DMS153 treated with DMSO at 0.1 percent for 48 hours (cell line): ENCODE measurements at regions not wholly inside any gene's neighbourhood (a gene's known extent, or its start where the extent isn't known, plus 50 kb on each side); places are given as distances from the start of the nearest gene placed in this dataset.

Source experiments
- DNase-seq: peaks from one replicate; lab custom pipeline; 2025; ENCODE audit not compliant: unreplicated experiment; lab: John Stamatoyannopoulos, UW

- no peak for DNase-seq
These were observed 281.9 kb downstream of the ICE1 start for GRCh38 chr5:5704352-5704751.

GRCh38 chr5:5702934-5703333, 280.5 kb downstream of the ICE1 start:
- no peak for DNase-seq

GRCh38 chr5:5700549-5700948, 278.1 kb downstream of the ICE1 start:
- DNase-seq = no peak

- DNase-seq = no peak
These were observed 276.6 kb downstream of the ICE1 start for GRCh38 chr5:5699062-5699461.

DNA sequence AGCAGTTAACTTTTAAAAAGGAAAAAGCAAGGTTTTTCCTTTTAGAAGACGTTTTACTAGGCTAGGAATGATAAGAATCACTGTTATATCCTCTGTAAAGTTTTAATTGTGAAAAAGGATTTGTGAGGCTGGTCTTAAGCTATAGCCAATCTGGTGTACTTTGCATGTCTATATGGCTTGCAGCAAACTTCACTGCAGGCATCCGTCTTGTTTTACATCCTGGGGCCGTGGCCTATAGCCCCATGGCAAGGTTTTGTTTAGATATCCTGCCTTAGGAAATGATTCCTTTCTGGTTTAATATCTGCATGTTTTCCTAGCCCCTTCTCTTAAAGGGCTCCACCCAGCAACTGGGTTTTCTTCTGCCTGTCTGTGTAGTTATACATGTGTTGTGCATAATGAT, 272.8 kb downstream of the ICE1 start:
- no peak for DNase-seq

GRCh38 chr5:5688925-5689310, 266.4 kb downstream of the ICE1 start:
- no peak for DNase-seq

DNA sequence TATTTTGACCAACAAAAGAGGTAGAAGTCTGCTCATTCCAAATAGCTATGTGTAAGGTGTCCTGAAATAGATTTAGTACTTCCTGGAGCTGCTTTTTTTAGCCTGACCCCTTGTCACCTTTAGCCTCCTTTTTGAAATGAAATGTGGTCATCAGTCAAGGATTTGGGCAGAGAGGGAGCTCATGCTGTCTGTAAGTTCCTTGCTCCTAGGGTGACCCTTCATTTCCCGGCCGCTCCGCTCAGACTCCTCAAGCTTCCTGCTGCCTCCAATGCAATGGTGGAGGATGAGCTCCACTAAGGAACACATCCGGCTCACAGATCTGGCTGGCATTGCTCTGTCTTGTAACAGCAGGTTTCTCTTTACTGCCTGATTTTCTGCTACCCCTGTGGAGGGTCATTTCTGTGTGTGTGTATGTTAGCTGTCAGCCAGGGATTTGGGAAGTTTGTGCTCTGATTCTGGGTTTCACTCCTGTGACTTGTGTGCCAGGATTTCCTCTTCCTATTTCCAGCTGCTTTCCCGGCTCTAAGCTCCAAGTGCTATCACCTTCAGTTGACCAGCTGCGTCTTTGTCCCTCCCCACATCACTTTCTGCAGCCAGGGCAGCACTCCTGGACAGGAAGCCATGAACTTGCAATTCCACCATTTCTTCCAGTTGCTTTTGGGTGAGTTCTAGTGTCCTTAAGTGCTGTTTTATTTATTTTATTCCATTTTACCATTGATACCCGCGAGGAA, 265.9 kb downstream of the ICE1 start:
- no peak for DNase-seq

- no peak for DNase-seq
These were observed 264.6 kb downstream of the ICE1 start for GRCh38 chr5:5687113-5687512.

DNA sequence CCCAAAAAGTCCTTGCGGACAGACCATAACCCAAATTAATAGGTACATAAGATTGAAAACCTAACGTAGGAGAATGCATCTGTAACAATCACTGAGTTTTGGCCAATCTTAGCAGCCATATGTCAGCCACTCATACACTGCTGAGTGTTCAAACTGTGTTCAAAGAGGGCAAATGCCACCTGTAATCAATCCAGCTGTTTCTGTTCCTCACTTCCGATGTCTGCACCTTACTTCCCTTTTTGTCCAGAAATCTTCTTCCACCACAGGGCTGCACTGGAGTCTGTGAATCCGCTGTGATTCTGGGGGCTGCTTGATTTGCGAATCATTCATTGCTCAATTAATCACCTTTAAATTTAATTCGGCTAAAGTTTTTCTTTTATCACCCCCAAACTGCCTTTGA, 263.9 kb downstream of the ICE1 start:
- no peak for DNase-seq

GRCh38 chr5:5685737-5686136, 263.3 kb downstream of the ICE1 start:
- no peak for DNase-seq

DNA sequence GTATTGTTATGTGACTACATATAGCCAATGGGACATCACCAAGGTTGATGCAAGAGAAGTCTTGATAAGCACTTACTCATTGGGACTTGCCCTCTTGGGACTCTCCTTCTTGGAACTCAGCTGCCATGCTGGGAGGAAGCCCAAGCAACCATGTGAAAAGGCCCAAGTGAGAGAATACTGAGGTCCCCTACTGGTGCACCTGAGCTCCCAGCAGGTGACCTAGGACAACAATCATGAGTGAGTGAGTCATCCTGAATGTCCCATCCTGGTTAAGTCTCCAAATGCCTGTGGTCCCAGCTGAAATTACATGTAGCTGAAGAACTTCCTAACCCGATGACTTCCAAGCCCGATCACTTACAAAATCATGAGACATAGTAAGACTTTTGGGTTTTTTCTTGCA, 260.7 kb downstream of the ICE1 start:
- DNase-seq = no peak

GRCh38 chr5:5678909-5679308, 256.4 kb downstream of the ICE1 start:
- no peak for DNase-seq

GRCh38 chr5:5677738-5678137, 255.3 kb downstream of the ICE1 start:
- no peak for DNase-seq

GRCh38 chr5:5676218-5676617, 253.7 kb downstream of the ICE1 start:
- no peak for DNase-seq

- no peak for DNase-seq
These were observed 253.0 kb downstream of the ICE1 start for GRCh38 chr5:5675511-5675910.

- no peak for DNase-seq
These were observed 249.3 kb downstream of the ICE1 start for GRCh38 chr5:5671823-5672222.

DNA sequence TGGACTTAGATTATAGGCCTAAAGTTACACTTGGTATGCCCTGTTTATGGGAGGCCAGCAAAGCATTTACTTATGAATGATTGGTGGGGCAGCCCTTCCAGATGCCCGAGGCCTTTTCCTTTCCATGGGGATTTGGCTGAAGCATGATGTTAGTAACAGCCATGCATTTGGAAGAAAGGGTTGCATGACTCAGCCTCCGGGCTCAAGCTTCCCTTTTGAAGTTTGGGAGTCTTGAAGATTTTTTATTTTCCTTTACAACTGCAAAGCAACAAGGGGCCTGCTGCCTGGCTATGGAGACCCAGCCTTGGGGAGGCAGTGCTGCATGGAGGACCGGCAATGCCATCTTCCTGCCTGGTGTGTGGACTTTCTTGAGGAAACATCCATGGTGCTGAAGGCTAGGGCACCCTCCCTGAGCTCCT, 244.7 kb downstream of the ICE1 start:
- DNase-seq = no peak

GRCh38 chr5:5666369-5666768, 243.9 kb downstream of the ICE1 start:
- DNase-seq = no peak

- DNase-seq = no peak
These were observed 243.5 kb downstream of the ICE1 start for GRCh38 chr5:5666076-5666365.

DNA sequence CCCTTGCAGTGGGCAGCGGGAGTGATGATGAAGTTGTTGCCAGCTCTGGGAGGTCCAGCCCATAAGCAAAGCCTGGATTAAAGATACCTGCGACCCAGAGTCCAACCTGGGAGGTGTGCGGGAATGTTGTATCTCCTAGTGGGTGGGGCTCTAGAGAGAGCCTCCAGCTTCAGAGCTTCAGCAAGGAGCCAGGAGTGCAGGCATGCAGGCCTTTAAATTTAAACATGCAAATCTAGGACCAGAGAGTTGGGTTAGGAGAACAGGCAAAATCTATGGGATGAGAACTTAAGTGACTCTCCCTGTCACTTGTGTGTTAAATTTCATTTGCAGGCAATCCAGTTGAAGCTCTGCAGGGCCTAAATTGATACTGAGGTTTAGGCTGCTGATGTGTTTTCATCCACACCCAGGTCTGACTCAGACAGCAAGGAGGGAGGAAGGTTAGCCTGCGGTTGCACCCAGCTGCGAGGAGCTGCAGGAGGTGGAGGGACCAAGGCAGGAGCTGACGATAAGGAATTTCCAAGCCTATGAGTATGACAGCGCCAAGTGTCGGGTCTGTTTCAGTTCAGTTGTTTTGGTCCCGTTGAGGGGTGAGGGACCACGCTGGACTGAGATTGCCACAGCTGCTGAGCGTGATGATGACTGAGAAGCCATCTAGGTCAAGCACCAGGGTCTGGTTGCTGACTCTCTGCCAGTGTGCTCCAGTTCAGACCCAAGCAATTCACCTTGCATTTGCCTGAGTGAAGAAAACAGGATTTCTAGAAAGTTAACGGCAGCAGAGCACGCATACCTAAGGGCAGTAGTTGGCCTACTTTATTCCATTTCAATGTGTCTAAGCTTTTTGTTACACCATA, 243.0 kb downstream of the ICE1 start:
- DNase-seq = no peak

- DNase-seq = no peak
These were observed 236.5 kb downstream of the ICE1 start for GRCh38 chr5:5658889-5659465.

- no peak for DNase-seq
These were observed 235.7 kb downstream of the ICE1 start for GRCh38 chr5:5658226-5658625.
